GM21619 (cell line): ENCODE measurements at regions not wholly inside any gene's neighbourhood (a gene's known extent, or its start where the extent isn't known, plus 50 kb on each side); places are given as distances from the start of the nearest gene placed in this dataset.

Experiments used
- ATAC-seq: cut with Tn5 transposase; IDR thresholded peaks from one replicate; pipeline ENCODE4 v1.9.1; 2021; ENCODE audit not compliant: unreplicated experiment

GRCh38 chr13:94968757-94969086 lies 256.4 kb upstream of the SOX21 start:
- no peak for ATAC-seq

- no peak for ATAC-seq
Measured at GRCh38 chr13:94968040-94968756, 255.9 kb upstream of the SOX21 start.

DNA sequence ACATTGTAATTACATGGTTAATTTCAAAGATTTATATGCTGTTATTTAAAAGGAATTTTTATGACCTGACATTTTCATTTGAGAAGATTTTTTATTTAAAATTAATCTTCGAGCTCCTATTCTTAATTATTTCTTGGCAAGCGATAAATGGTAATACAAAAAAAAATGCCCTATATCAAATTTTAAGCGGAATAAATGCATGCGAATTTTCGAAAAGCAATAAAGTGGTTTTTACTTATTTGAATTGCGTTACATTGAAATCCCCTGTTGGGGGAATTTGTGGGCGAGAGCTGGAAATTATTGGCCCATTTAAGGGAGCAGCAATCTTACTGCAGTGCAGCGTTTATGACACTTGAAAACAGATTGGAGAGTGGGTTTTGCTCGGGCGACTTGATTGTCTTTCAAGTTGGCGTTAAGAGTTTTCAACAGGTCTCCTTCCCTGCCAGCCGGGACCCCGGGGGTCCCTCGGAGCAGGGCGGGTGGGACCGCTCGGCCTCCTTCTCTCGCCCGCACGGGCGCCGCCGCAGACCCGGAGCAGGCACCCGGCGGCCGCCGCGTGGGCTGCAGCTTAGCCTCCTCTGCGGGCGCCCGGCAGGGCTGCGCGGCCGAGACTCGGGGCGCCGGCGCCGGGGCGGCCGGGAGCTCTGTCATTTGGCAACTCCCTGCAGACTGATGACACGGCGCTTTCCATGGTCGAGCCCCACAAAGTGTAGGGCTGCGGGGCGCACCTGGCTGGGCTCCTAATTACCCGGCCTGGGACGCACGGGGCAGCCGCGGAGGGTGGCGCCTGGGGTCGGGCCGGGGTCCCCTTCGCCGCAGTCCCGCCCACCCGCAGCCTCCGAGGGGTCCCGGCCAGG lies 255.1 kb upstream of the SOX21 start:
- ATAC-seq, result no peak

DNA sequence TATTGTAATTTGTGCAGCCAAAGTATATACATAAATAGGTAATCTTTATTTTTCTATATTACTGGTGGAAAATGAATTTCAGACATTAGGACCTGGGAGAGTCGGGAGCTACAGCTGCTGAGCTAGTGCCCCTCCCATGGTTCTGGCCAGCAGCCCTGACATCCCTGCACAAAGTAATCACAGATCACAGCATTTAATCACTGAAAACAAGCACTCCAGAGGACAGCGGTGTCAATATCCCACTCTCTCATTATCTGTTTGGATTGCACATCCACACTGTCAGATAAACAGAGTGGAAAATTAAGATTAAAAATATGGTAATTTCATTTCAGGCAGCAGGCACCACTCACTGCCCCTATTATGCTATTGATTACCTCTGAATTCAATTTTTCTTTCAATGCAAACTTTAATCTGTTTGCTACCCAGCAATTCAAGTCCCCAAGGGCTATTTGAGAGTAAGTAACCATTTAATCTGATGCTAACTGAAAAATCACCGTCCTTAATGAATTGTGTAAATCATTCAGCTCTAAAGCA lies 254.1 kb upstream of the SOX21 start:
- ATAC-seq, result no peak

DNA sequence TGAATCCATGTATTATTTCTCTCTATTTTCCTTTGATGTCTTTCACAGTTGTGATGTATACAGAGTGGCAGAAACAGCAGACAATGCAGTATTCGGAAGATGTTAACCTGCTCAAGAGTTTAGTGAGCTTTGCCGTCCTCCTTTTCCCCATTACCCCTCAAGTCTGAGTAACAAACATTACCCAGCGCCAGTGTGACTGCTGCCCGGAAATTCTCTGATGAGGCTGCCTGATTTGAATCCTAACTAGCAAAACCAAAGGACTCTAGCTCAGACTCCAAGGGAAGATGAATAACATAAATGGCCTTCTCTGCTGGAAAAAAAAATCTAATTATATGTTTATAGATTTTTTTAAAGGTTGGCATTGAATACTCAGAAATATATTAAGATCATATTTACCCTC lies 247.3 kb upstream of the SOX21 start:
- ATAC-seq, result no peak

DNA sequence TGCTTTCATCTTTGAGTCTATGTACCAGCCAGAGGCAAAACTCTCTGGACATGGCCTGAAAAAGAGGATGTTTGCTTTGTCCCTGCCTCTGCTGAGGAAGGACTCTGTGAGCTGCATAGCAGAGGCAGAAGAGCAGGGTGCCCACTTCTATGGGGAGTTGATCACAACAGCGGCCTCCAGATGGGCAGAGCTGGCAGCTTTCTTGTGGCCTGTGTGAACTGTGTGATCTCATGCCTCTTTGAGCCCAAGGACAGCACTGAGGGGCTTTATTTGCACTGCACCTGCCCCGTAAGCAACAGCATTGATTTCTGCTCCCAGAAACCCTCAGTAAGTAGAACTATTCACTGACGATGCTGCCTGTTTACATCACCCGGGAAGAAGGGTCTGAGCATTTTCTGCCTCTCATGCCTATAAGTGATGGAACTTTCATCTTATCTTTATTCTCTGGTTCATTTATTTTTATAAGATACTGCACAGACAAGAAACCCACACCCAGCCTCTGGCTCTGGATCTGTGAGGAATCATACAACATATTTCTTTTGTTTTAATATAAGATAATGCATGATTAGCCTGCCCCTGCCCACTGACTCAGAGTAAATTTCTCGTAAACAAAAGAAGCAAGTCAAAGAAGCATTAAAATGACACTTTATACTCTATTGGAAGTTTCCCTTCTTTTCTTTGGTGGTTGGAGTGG lies 244.2 kb upstream of the SOX21 start:
- ATAC-seq, result no peak

GRCh38 chr13:94952787-94953186 lies 240.4 kb upstream of the SOX21 start:
- no peak for ATAC-seq

DNA sequence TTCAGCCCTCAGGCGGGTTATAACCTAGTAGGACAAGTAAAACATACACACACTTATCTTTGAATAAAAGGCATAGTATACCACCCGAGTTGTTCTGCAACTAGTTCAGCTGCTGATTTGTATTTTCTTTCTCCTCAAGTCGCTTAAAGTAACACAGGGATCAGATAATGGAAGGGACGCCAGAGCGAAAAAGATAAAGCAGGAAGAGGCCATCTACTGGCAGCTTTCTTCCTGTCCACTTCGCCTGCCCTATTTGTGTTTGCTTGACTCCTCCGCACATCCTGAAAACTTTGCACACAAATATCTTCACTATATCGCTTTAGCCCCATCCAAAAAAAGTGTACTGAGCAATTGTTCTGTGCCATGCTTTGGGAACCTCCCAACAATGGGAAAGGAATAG lies 238.0 kb upstream of the SOX21 start:
- no peak for ATAC-seq

DNA sequence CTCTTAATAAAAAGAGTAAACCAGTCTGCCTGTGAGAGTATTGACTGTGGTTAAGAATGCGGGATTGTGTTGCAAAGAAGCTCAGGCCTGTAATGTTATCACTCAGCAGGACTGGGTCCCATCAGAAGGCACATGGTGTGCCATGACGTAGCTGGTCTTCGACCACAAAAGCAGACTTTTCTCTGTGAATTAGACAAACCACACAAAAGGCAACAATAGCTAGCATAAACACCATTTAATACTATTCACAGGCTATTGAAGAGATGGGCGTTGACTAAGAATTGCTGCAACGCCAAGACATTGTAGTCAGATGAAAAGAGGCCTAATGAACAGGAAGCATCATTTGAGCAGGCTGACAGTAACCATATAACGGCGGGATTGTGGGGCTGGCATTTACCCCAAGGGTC lies 235.6 kb upstream of the SOX21 start:
- ATAC-seq, result no peak

DNA sequence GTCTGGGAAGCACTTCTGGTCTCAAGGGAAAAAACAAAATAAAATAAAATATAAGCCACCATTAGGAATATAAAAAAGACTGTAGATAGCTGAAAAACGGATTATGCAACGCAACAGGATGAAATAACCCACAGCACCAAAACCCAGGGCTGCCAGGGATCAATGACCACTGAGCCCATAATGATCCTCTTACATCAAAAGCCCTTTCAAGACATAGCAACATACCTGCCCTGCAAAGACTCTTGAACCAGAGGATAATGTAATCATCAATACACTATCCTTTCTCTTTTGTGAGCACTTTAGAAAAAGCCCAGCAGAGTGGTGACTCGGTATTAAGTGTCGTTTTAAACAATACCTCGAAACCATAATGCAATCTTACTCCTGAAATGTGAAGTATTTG lies 235.0 kb upstream of the SOX21 start:
- no peak for ATAC-seq

DNA sequence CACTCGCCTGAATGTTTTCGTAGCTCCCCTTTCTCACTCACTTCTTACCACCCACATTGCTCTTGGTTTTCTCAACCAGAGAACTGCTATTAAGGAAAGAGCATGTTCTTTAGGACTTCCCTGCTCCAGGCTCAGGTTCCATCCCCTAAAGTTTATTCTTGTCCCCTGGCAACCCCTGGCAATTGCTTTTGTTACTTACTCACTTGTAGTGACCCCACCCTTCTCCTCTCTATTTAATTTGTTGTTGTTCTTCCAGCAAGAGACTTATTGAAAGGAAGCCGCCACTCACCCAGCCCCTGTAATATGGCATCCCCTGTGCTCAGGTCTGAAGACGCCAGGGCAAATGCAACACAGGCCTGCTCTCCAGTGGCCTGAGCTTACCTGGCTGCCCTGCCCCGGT lies 233.7 kb upstream of the SOX21 start:
- ATAC-seq, result no peak

DNA sequence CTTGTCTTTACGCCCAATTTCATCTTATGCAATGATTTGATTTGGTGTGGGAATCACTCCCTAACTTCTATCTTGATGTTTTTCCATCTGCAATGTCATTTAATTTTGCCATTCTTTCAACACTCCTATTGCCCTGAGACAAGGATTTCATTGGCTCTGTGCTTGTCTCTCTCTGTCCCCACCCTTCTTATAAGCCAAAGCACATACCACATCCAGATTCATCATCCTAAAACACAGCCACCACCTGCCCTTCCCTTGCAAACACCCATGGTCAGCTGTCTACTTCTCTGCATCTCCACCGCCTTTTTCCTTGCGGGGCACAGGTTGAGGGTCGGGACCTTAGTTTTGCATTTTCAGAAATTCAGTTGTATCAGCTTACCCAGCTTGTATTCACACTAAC lies 225.8 kb upstream of the SOX21 start:
- no peak for ATAC-seq

DNA sequence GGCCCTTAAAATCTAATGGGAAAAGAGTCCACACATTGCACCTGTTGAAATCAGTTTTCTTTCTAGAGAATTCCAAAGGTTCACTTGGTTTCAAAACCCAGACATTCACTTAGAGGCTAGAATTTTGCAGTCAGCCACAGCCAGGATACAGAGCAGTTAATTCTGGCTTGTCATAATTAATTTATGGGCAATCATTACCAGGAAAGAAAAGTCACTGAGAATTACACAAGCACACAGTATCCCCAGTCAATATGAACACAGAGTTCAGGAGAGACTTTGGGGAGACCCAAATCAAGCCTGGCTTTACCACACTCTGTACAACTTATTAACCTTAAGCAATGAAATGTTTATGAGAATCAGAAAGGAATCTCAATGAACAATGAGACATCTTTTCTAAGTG lies 224.3 kb upstream of the SOX21 start:
- no peak for ATAC-seq

- ATAC-seq, result no peak
Measured at GRCh38 chr13:94933936-94934335, 221.6 kb upstream of the SOX21 start.

- no peak for ATAC-seq
Measured at GRCh38 chr13:94933230-94933751, 220.9 kb upstream of the SOX21 start.

DNA sequence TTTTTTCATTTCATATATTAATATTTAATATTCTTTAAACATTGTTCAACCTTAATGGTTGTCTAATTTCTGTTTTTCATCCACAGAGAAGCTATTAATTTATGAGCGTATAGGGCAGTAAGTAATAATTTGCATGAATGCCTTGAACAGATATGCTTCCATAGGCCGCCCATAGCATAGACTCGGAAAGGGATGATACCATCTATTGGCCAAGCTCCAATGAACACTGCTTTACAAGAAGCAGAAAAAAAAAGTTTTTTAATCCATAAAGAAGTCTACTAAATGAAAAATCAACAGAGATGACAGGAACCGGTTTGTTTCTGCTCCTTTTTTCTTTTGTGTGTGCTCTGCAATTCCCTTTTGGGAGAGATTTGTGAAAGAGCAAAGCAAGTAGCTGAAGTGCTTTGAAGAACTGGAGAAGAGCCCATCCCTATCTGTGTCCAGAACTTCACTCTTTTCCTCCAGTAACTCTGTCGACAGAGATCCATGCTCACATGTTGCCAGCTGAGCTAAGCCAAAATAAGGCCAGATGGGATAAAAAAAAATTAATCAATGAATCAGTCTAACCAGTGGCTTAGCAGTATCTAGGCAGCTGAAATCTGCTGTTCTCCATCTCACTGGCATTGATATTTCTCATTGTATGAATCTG lies 215.9 kb upstream of the SOX21 start:
- no peak for ATAC-seq

- ATAC-seq, result no peak
Measured at GRCh38 chr13:94925263-94925662, 212.9 kb upstream of the SOX21 start.

DNA sequence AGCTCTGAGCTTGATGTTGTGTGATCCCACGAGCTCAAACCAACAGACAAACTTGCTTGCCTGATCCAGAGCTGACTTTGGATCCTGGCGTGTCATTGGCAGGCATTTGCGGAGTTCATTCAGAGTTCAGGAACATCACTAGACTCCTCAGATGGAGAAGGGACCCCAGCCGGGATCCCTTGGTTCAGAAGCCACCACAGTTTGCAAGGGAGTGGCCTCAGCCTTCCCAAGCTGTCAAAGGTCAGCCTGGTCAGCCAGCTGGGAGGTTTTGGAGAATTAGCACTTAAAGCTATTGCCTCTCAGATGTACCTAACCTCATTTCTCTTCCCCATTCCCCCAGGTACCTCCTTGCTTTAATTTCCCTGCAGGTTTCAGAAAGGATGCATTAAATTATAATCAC lies 208.8 kb upstream of the SOX21 start:
- no peak for ATAC-seq

DNA sequence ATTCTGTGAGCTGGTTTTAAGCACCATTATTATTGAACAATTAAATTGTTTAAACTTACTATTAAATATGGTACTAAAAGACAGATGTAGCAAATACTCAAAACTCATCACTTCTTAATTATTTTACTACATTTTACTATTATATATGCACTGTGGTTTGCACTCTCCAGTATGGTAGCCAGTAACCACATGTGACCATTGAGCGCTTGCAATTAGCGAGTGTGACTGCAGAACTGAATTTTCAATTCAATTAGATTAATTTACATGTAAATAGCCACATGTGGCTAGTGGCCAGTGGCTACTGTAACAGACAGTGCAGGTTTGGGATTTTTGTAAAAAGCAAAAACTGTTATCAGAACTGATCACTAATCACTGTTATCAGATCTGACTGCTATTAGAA lies 208.2 kb upstream of the SOX21 start:
- no peak for ATAC-seq

GRCh38 chr13:94917824-94918223 lies 205.5 kb upstream of the SOX21 start:
- no peak for ATAC-seq

DNA sequence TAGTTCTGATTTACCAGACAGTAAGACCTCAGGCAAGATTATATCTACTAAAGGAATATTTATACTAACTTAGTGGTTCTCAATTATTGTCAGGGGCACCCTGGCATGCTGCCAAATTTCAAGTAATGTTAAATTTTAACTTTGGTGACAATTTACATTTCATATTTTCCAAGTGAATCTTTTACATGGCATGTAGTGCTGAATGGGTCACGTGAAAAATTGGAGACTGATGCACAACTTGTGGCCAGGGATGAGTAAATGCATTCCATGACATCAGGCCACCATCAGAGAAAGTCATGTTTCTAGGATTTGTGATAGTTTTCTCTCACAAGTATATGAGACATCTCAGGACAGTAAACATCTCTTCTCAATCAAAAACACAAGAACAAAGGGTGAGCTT lies 202.6 kb upstream of the SOX21 start:
- ATAC-seq, result no peak
